ENCODE measurements at regions not wholly inside any gene's neighbourhood (a gene's known extent, or its start where the extent isn't known, plus 50 kb on each side); places are given as distances from the start of the nearest gene placed in this dataset.

DNA sequence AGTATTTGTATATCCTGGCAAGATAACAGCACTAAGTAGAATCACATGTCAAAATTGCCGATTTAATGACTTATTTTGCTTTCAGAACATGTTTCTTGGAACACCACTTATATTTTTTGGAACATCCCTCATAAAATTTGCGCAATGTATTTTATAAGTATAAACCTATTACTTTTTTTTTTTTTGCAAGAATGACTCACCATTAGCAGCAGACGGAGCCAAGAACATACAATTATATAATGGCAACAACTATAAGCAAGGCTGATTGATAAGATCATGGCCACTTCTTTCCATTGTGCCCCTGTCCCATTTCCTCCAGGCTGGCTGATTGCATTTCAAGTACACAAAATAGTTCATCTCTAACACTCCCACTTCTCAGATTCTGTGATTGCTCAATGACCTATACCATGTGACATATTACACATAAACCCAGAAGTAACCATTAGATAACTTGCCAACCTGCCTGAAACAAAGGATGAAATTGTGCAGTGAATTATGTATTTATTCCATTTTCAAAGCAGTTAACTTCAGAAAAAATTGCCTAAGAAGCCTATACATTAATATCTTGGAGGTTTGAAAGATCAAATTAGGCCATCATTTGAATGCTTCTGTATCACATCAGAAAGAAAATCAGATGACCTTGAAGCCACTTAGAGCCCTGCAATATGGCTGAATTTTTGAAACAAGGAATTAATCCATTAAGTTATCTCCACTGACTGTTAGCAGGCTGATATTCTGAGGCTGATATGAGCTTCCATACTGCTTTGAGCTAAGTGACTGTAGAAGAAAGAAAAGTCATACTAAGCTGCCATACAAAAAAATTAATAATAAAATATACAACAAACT, 77.8 kb upstream of the PRMT6 start:
- H3K4me2 ChIP-seq (ENCODE audit: insufficient read depth, low read length): no peak overlapping the region
- H2AFZ ChIP-seq (ENCODE audit: low read depth, low read length): no peak overlapping the region
- H3K4me3 ChIP-seq (replicated peaks in 1 of 3; ENCODE audit: insufficient read depth in 1 of 3, low read depth in 1 of 3, low read length in 3 of 3): no peak overlapping the region
- H4K20me1 ChIP-seq (replicated peaks; ENCODE audit: control insufficient read depth, extremely low read depth, insufficient read depth, low read length): no peaks in the 10 kb centered on the region
- intact Hi-C loops (cut with micrococcal nuclease) (no loop called here), dilution Hi-C loops (cut with MboI; ENCODE audit: extremely low pct_ligation_motif_present, low sequenced_read_pairs) (no loop called here)
- no peak overlapping the region for H3K27ac ChIP-seq (ENCODE audit: insufficient read depth, low read depth, low read length)
- no peak for TF ChIP-seq MYC (IDR thresholded peaks at IDR 0.05; ENCODE audit: low read depth, low read length)
- no peak for TF ChIP-seq MAX (IDR thresholded peaks at IDR 0.05; ENCODE audit: insufficient read depth, insufficient read length)
- TF ChIP-seq POLR2A (IDR thresholded peaks at IDR 0.05; ENCODE audit: low read depth, low read length): no peak
- TF ChIP-seq FOS (IDR thresholded peaks at IDR 0.05; ENCODE audit: borderline replicate concordance, insufficient read depth, low read length): no peak
- TF ChIP-seq EZH2 (IDR thresholded peaks at IDR 0.05; ENCODE audit: borderline replicate concordance, low read depth, low read length, severe bottlenecking): no peak
- no peak for TF ChIP-seq POLR2AphosphoS5 (IDR thresholded peaks at IDR 0.05; ENCODE audit: insufficient read depth, low read depth, low read length)
- no peak for TF ChIP-seq GATA2 (IDR thresholded peaks at IDR 0.05; ENCODE audit: insufficient read depth, insufficient read length, low read depth, low read length)
- no peak for TF ChIP-seq JUN (IDR thresholded peaks at IDR 0.05; ENCODE audit: borderline replicate concordance, insufficient read depth, insufficient read length, low read depth)
- FAIRE-seq (no peak), DNase-seq (ENCODE audit: low read depth, low spot score) (no peak)
- H3K27me3 ChIP-seq (ENCODE audit: control insufficient read depth in 2 of 2, insufficient read depth in 2 of 2, low read length in 2 of 2): no peaks in the 10 kb centered on the region
- ChIA-PET POLR2A (no interaction called here), CTCF (no interaction called here)
- BruUV-seq (replicated peaks): no TSS peak
- no peaks in the 10 kb centered on the region for H3K9me3 ChIP-seq (replicated peaks; ENCODE audit: control insufficient read depth, insufficient read depth, low read length)
- no peaks in the 10 kb centered on the region for H3K4me1 ChIP-seq (ENCODE audit: control insufficient read depth, extremely low read depth, insufficient read depth, low read length)
- H3K36me3 ChIP-seq (ENCODE audit: control insufficient read depth in 2 of 2, extremely low read depth in 1 of 2, insufficient read depth in 2 of 2, low read length in 2 of 2): no peaks in the 10 kb centered on the region
- H3K9me1 ChIP-seq (replicated peaks; ENCODE audit: control insufficient read depth, extremely low read depth, insufficient read depth, low read length): no peaks in the 10 kb centered on the region
- H3K79me2 ChIP-seq (ENCODE audit: control insufficient read depth, insufficient read depth, low read length): no peaks in the 10 kb centered on the region
- no peak overlapping the region for H3K9ac ChIP-seq (replicated peaks; ENCODE audit: extremely low read depth, insufficient read depth, low read length)

Measured in endothelial cell of umbilical vein (primary cell).